ENCODE measurements at regions not wholly inside any gene's neighbourhood (a gene's known extent, or its start where the extent isn't known, plus 50 kb on each side); places are given as distances from the start of the nearest gene placed in this dataset.
"Not testable (repeated sequence)": the region's sequence is repeated elsewhere in the genome, so short reads cannot be mapped to it uniquely, and the experiment has no call there.

DNA sequence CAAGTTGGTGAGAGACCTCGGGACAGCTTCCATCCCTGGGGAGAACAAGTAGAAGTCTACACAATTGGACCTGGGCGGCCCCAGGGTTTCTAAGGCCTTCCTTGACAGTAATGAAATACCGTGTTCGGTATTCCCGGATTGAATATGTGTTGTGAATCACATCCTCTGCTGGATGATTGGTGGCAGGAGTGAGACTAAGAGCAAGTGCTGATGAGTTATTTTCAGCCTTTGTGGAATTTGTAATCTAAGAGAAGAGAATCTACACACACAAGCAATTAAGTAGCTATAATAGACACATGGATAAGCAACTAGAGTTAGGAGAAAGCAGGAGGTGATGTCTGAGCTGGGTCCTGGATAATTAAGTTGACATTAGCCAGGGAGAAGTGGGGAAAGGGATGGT lies 64.8 kb upstream of the VWC2 start:
- TF ChIP-seq, protein P1, sequence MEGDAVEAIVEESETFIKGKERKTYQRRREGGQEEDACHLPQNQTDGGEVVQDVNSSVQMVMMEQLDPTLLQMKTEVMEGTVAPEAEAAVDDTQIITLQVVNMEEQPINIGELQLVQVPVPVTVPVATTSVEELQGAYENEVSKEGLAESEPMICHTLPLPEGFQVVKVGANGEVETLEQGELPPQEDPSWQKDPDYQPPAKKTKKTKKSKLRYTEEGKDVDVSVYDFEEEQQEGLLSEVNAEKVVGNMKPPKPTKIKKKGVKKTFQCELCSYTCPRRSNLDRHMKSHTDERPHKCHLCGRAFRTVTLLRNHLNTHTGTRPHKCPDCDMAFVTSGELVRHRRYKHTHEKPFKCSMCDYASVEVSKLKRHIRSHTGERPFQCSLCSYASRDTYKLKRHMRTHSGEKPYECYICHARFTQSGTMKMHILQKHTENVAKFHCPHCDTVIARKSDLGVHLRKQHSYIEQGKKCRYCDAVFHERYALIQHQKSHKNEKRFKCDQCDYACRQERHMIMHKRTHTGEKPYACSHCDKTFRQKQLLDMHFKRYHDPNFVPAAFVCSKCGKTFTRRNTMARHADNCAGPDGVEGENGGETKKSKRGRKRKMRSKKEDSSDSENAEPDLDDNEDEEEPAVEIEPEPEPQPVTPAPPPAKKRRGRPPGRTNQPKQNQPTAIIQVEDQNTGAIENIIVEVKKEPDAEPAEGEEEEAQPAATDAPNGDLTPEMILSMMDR (IDR thresholded peaks at IDR 0.05; ENCODE audit: insufficient read depth, low read length, missing control alignments): no peak
- POLR2A ChIA-PET: no interaction called here
- no peak overlapping the region for H3K4me3 ChIP-seq (ENCODE audit: low read depth, low read length)
- DNase-seq (ENCODE audit: low read depth, low spot score): no peak
- CTCF ChIA-PET: no interaction called here

DNA sequence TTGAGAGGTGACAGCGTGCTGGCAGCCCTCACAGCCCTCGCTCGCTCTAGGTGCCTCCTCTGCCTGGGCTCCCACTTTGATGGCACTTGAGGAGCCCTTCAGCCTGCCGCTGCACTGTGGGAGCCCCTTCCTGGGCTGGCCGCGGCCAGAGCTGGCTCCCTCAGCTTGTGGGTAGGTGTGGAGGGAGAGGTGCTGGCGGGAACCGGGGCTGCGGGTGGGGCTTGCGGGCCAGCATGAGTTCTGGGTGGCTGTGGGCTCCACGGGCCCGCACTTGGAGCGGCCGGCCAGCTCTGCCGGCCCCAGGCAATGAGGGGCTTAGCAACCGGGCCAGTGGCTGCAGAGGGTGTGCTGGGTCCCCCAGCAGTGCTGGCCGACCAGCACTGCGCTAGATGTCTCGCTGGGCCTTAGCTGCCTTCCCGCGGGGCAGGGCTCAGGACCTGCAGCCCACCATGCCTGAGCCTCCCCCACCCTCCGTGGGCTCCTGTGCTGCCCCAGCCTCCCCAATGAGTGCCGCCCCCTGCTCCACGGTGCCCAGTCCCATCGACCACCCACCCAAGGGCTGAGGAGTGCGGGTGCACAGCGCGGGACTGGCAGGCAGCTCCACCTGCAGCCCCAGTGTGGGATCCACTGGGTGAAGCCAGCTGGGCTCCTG lies 62.2 kb upstream of the VWC2 start:
- CTCF ChIA-PET; POLR2A ChIA-PET; DNase-seq (ENCODE audit: low read depth, low spot score); H3K4me3 ChIP-seq (ENCODE audit: low read depth, low read length): not testable (repeated sequence)

DNA sequence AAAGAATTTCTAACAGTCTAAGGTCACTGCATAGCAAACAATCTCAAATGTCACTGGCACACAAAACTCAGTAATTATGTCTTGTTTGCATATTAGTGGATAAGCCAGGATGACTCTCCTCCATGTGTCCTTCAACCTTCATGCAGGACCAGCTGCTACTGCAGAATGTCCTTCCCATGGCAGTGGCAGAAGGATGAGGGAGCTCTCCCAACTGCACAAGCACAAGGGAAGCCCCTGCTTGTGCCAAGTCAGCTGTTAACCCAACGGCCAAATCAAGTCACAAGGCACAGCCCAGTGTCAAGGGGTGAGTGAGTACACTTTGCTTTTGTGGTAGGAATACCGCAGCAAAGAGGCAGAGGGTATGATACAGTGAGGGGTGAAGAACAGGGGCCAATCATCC lies 59.3 kb upstream of the VWC2 start:
- ChIA-PET POLR2A (no interaction called here), CTCF (no interaction called here)
- TF ChIP-seq, protein P1 (IDR thresholded peaks at IDR 0.05; ENCODE audit: insufficient read depth, low read length, missing control alignments): no peak
- no peak for DNase-seq (ENCODE audit: low read depth, low spot score)
- H3K4me3 ChIP-seq (ENCODE audit: low read depth, low read length): no peak overlapping the region

DNA sequence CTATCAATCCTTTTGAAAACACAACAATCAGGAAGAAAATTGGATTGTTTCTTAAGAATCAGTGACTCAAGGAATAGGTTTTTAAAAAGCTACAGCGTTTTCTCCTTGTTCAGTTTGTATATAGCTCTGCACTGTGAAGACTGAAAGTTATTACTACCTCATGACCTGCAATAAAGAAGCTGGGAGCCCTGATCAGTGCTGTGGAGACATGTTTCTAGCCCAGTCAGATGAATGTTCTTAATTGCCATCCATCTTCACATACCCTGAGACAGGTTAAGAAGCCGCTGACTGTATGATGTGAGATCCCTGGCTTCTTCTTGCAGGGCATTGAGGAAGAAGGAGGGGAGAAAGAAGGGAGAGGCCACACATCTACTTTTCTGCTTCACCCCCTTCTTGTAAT lies 58.0 kb upstream of the VWC2 start:
- TF ChIP-seq, protein P1 (IDR thresholded peaks at IDR 0.05; ENCODE audit: insufficient read depth, low read length, missing control alignments): no peak
- ChIA-PET POLR2A (no interaction called here), CTCF (no interaction called here)
- no peak overlapping the region for H3K4me3 ChIP-seq (ENCODE audit: low read depth, low read length)
- no peak for DNase-seq (ENCODE audit: low read depth, low spot score)

DNA sequence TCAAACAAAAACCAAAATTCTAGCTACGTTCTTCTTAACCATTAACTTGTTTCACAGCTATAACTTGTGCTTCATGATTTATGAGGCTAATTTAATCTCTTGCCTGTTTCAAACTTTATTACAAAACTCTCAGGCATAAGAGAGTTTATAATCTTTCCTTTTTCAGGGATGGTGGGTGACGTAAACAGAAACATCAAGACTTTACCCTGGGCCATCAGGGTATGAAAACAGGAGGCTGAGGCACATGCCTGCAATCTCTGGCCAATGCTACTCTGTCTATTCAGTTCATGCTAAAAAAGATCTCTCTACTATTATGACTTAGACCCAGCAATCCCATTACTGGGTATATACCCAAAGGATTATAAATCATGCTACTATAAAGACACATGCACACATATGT lies 55.9 kb upstream of the VWC2 start:
- H3K4me3 ChIP-seq (ENCODE audit: low read depth, low read length): no peak overlapping the region
- TF ChIP-seq, protein P1 (IDR thresholded peaks at IDR 0.05; ENCODE audit: insufficient read depth, low read length, missing control alignments): no peak
- ChIA-PET CTCF (no interaction called here), POLR2A (no interaction called here)
- DNase-seq (ENCODE audit: low read depth, low spot score): no peak

DNA sequence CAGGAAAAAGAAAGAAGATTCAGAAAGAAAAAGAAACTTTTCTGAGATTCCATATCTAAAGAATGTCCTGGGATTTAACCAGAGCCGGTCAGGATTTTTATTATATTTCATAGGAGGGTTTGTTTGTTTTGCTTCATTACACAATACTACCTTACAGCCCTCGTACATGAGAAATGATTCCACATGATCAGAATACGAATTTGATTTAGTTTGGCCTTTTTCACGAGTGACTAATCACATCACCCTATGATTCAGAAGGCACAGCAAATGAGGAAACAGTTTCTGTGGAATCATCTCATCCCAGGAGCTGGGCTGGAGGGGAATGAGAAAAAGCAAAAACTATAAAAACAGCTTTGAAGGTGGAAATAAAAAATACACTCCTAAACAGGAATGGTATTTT lies 54.7 kb upstream of the VWC2 start:
- TF ChIP-seq, protein P1 (IDR thresholded peaks at IDR 0.05; ENCODE audit: insufficient read depth, low read length, missing control alignments): no peak
- POLR2A ChIA-PET: no interaction called here
- H3K4me3 ChIP-seq (ENCODE audit: low read depth, low read length): no peak overlapping the region
- no peak for DNase-seq (ENCODE audit: low read depth, low spot score)
- CTCF ChIA-PET: no interaction called here

DNA sequence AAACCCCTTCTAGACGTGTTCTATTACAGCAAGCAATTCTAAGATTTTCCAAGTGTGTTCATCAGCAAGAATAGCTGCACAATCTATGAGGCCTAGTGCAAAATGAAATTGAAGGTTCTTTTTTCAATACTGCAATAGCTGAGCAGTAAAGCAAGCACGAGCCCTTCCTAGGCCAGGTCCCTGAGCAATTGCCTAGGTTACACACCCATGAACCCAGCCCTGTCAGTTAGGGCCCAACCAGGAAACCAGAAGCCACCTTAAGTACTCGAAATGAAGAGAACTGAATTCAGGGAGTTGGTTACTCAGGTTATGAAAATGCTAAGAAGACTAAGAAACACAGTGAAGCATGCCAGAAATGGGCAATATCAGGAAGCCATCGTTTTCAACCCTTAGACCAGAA lies 52.0 kb upstream of the VWC2 start:
- ChIA-PET POLR2A (no interaction called here), CTCF (no interaction called here)
- TF ChIP-seq, protein P1 (IDR thresholded peaks at IDR 0.05; ENCODE audit: insufficient read depth, low read length, missing control alignments): no peak
- DNase-seq (ENCODE audit: low read depth, low spot score): no peak
- no peak overlapping the region for H3K4me3 ChIP-seq (ENCODE audit: low read depth, low read length)
